ENCODE measurements at regions not wholly inside any gene's neighbourhood (a gene's known extent, or its start where the extent isn't known, plus 50 kb on each side); places are given as distances from the start of the nearest gene placed in this dataset.
A peak's percentile ranks its signal among the peaks of the same experiment; 100 is the strongest.

- no peak for DNase-seq (ENCODE audit: insufficient read length, low spot score, missing footprints)
- H3K27me3 ChIP-seq (ENCODE audit: insufficient read depth, low read length) = no peaks in the 10 kb centered on the region
- no peak overlapping the region for H3K4me2 ChIP-seq (ENCODE audit: insufficient read depth, low read length)
- H4K20me1 ChIP-seq (ENCODE audit: insufficient read depth, low read length) = no peaks in the 10 kb centered on the region
- H3K4me3 ChIP-seq (ENCODE audit: insufficient read depth, low read length) = no peak overlapping the region
- H3K79me2 ChIP-seq (ENCODE audit: insufficient read depth, low read length) = no peaks in the 10 kb centered on the region
- no peak overlapping the region for H3K27ac ChIP-seq (ENCODE audit: low read depth, low read length)
- H2AFZ ChIP-seq (ENCODE audit: low read length) = no peak overlapping the region
- no peak for TF ChIP-seq CTCF (IDR thresholded peaks at IDR 0.05; ENCODE audit: extremely low read depth, low read depth, low read length)
- H3K4me1 ChIP-seq (ENCODE audit: insufficient read depth, low read length) = no peaks in the 10 kb centered on the region
- no peaks in the 10 kb centered on the region for H3K36me3 ChIP-seq (ENCODE audit: insufficient read depth, low read length)
- no peaks in the 10 kb centered on the region for H3K9me3 ChIP-seq (ENCODE audit: low read depth, low read length)
These were observed 64.3 kb upstream of the RET start for GRCh38 chr10:43012578-43012977.

- Histone ChIP-seq H3K4me2 (ENCODE audit: insufficient read depth, low read length) (no peak overlapping the region), H3K27me3 (ENCODE audit: insufficient read depth, low read length) (no peaks in the 10 kb centered on the region), H3K4me3 (ENCODE audit: insufficient read depth, low read length) (no peak overlapping the region), H4K20me1 (ENCODE audit: insufficient read depth, low read length) (no peaks in the 10 kb centered on the region), H3K4me1 (ENCODE audit: insufficient read depth, low read length) (no peaks in the 10 kb centered on the region), H3K79me2 (ENCODE audit: insufficient read depth, low read length) (no peaks in the 10 kb centered on the region), H3K9me3 (ENCODE audit: low read depth, low read length) (no peaks in the 10 kb centered on the region), H2AFZ (ENCODE audit: low read length) (no peak overlapping the region), H3K27ac (ENCODE audit: low read depth, low read length) (no peak overlapping the region), H3K36me3 (ENCODE audit: insufficient read depth, low read length) (no peaks in the 10 kb centered on the region)
- no peak for TF ChIP-seq CTCF (IDR thresholded peaks at IDR 0.05; ENCODE audit: extremely low read depth, low read depth, low read length)
- no peak for DNase-seq (ENCODE audit: insufficient read length, low spot score, missing footprints)
These were observed 63.8 kb upstream of the RET start for GRCh38 chr10:43013065-43013464.

GRCh38 chr10:43024524-43024923, 52.3 kb upstream of the RET start:
- no peaks in the 10 kb centered on the region for H3K79me2 ChIP-seq (ENCODE audit: insufficient read depth, low read length)
- no peak overlapping the region for H3K4me2 ChIP-seq (ENCODE audit: insufficient read depth, low read length)
- H3K27ac ChIP-seq (ENCODE audit: low read depth, low read length) = no peak overlapping the region
- H3K27me3 ChIP-seq (ENCODE audit: insufficient read depth, low read length) = peaks cover 4% of the 10 kb centered on the region
- no peaks in the 10 kb centered on the region for H4K20me1 ChIP-seq (ENCODE audit: insufficient read depth, low read length)
- no peaks in the 10 kb centered on the region for H3K36me3 ChIP-seq (ENCODE audit: insufficient read depth, low read length)
- H3K9me3 ChIP-seq (ENCODE audit: low read depth, low read length) = no peaks in the 10 kb centered on the region
- H3K4me1 ChIP-seq (ENCODE audit: insufficient read depth, low read length) = no peaks in the 10 kb centered on the region
- H2AFZ ChIP-seq (ENCODE audit: low read length) = no peak overlapping the region
- TF ChIP-seq CTCF (IDR thresholded peaks at IDR 0.05; ENCODE audit: extremely low read depth, low read depth, low read length) = no peak
- H3K4me3 ChIP-seq (ENCODE audit: insufficient read depth, low read length) = no peak overlapping the region
- peak; percentile 56 for DNase-seq (ENCODE audit: insufficient read length, low spot score, missing footprints)

- Histone ChIP-seq H3K4me2 (ENCODE audit: insufficient read depth, low read length) (no peak overlapping the region), H4K20me1 (ENCODE audit: insufficient read depth, low read length) (no peaks in the 10 kb centered on the region), H3K79me2 (ENCODE audit: insufficient read depth, low read length) (no peaks in the 10 kb centered on the region), H3K9me3 (ENCODE audit: low read depth, low read length) (no peaks in the 10 kb centered on the region), H3K4me1 (ENCODE audit: insufficient read depth, low read length) (no peaks in the 10 kb centered on the region), H3K27me3 (ENCODE audit: insufficient read depth, low read length) (peaks cover 4% of the 10 kb centered on the region), H3K36me3 (ENCODE audit: insufficient read depth, low read length) (no peaks in the 10 kb centered on the region), H2AFZ (ENCODE audit: low read length) (no peak overlapping the region), H3K27ac (ENCODE audit: low read depth, low read length) (no peak overlapping the region), H3K4me3 (ENCODE audit: insufficient read depth, low read length) (no peak overlapping the region)
- DNase-seq (ENCODE audit: insufficient read length, low spot score, missing footprints) = no peak
- TF ChIP-seq CTCF (IDR thresholded peaks at IDR 0.05; ENCODE audit: extremely low read depth, low read depth, low read length) = no peak
These were observed 51.7 kb upstream of the RET start for GRCh38 chr10:43024942-43025700.
